HG03280 (cell line): ENCODE measurements at regions not wholly inside any gene's neighbourhood (a gene's known extent, or its start where the extent isn't known, plus 50 kb on each side); places are given as distances from the start of the nearest gene placed in this dataset.

ENCODE experiments used
- ATAC-seq: cut with Tn5 transposase; IDR thresholded peaks from one replicate; pipeline ENCODE4 v1.9.1; 2021; ENCODE audit warnings: mild to moderate bottlenecking, moderate library complexity; ENCODE audit not compliant: unreplicated experiment

DNA sequence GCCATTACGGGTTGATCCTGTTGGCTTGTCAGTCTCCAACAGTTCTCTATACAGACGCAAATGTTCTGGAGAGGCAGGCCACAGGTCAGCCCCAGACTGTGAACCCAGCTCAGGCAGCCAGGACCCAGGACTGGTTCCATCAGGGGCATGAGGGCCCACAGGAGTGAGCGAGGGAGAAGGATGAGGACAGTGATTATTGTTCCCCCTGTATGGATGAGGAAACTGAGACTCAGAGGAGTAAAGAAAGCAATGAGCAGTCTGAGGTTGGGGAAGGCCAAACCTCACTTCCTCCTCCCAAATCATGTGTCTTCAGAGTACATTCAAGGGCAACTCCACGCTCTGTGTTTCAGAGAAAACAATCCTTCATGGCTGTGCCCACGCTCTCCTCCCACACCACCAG, 121.9 kb downstream of the RPLP1 start:
- ATAC-seq = no peak

DNA sequence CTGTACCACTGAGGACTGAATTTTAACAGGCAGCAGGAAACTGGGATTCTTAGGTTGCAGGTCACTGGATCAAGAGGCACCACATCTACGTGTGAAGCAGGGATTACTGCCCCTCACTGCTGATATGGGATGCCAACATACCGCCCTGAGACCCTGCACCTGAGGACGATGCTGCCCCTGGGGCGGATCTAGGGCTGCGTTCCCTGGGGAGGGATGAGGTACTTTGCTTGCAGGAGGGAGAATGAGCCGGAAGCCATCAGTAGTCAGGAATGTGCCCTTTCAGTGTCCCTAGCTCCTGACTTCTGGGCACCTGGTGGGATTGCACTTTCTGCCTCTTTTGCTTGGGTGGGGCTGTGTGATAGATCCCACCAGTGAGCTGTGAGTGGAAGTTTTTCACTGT, 122.8 kb downstream of the RPLP1 start:
- ATAC-seq = no peak

DNA sequence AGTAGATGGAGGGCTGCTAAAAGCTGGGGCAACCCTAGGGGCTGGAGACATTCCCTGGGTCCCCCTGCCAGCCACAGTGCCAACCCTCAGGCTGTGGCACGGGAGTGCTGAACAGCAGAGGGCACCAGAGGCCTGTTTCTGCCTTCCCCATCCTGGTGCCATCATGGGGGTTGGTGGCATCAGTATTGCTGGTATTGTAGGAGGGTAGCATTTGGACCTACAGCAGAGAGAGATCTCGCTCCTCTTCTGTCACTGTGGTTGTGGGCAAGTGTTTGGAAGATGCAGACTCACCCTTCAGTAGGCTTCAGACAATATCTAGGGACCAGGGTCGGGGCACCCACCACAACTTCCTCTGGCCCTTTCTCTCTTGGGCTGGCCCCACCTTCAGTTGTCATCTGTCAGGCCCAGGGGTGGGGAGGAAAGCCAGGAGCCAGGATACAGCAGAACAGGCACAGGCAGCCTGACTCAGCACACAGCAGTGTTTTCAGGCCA, 123.5 kb downstream of the RPLP1 start:
- no peak for ATAC-seq

DNA sequence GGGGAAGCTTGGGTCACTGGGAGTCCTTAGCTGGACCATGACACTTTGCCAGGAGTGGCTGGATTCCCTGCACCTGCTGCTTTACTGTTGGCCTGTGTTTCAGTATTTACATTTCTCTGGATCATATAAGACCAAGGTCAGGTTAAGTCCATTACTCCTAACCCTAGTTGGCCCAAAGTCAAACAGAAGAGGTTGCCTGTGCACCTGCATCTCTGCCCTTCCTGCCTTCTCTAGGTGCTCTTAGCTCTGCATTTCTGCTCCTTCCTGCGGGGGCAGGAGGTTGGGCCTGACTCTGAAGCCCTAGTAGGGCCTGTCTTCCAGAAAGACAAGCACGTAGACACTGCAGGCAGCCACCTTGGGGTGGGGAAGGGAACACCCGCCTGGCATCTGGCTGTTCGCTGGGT, 124.3 kb downstream of the RPLP1 start:
- no peak for ATAC-seq

DNA sequence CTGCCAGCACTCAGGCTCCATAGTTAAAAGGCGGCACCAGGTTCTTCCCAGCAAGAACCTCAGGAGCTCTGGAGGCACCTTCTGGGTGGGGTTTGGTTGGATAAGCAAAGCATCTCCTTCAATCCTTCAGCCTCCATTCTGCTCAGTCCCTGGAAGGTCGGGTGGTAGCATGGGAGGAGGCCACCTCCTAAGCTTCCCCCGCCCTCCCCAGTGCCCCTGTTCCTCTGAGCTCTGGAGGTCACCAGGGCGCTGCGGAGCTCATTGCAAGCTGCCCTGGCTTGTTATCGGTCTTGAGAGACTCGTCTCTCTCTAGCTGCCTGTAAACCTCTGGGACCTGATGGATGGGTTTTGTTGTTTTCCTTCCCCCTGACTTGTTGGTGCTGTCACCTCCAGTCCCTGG, 124.8 kb downstream of the RPLP1 start:
- no peak for ATAC-seq

DNA sequence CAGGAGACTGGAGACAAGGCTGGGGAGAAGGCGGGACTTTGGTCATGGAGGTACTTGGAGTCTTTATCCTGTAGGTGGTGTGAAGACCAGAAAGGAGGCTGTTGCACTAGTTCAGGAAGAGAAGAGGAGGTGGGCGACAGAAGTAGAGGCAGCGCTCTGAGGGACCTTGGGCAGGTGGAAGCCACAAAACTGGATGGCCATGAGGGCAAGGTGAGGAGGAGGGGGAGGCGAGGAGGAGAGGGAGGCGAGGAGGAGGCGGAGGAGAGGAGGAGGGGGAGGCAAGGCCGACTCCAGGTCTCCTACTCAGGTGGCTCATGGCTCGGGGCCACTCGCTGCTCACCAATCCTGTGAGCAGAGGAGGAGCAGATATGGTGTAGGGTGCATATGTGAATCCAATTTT, 125.6 kb downstream of the RPLP1 start:
- ATAC-seq = no peak

DNA sequence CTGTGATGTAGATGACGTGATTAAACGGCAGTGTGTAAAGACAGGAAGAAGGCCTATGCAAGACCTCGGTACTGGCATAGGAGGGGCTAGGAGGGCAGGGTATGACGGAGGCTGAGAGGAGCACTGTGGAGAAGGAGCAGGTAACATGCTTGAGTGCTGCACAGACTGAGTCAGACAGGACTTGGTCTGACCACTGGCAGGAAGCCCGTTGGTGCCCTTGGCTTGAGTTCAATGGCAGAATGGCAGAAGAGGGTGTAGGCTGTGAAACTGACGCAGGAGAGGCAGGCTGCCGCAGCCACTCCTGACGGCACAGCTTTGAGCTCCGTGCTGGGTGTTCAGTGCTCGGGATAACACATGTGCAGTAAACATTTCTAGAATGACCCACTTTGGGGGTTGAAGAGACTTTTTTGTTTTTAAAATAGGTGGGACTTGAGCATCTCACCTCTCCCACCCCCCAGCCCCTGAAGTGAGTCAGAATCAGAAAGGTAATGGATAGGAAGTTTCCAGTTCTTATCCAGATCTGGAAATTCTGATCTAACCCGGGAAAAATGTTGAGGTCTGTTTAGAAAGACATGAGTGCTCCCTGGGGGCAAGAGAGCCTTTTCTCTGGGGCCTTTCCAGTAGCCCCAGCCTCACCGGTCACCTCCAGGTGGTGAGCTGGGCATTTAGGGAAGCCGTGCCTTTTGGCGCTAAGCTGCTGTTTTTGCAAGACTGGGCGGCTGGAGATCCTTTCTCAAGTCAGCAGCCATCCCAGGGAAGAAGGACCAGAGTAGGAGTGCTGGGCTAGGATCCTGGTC, 126.4 kb downstream of the RPLP1 start:
- no peak for ATAC-seq

DNA sequence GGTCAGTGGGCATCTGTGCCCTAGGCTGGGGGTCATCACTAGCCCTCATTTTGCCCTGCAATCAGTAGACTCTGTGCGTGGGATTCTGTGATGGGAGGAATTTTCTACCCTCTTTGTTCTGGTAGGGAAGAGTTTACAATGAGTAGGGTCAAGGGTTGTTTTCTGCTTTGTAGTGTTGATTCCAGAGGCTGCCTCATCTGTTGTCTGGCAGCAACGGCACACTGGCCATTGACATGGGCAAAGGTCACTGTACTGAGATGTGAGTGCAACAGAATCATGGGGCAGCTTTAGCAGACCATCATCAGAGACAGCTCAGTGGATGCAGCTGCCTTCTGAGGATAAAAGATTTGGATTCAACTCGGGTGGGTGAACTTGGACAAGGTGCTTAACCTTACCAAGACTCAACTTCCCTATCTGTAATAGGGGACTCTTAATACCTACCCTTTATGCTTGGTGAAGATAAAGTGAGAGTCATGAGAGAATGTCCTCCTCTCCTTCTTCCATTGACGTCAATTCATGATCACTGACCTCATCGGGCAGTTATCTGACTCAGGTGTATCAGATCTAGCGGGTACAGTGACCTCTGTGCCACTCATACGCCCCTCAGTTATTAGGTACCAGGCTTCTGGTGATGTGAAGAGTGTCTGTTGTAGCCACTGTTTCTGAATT, 127.5 kb downstream of the RPLP1 start:
- ATAC-seq = no peak

DNA sequence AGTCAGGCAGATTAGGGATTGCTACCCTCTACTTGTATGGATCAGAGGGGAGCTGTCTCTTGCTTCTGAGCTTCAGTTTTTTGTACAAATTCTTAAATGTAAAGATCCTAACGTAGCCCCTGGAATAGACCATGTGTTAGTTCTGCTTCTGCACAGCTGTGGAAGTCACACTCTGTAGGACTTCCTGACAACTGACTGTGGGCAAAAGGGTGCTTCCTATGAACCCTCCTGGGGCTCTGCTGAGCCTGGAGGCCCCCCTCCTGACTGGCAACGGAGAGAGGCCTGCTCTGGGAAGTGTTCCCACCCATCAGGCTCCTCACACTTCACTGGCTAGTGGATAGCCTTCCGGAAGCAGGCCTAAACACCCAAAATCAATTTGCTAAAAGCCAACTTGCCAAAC, 131.0 kb downstream of the RPLP1 start:
- no peak for ATAC-seq

DNA sequence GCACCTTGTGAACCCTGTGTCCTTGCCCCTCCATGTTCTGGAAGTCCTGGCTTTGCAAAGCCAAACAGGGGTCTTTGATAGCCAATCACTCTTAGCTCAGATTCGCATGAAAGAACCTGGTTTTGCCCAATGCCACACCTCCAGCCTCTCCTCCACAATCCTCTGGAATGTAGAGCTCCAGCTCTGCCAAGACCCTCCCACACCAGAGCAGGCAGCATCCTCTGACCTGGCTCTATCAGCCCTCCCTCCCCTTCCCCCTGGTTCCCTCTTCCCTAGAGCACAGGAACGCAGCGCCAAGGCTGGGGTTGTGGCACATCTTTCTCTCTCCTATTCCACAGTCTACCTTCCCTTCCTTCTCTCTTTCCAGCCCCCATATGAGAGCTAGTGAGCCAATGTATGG, 133.3 kb downstream of the RPLP1 start:
- no peak for ATAC-seq

DNA sequence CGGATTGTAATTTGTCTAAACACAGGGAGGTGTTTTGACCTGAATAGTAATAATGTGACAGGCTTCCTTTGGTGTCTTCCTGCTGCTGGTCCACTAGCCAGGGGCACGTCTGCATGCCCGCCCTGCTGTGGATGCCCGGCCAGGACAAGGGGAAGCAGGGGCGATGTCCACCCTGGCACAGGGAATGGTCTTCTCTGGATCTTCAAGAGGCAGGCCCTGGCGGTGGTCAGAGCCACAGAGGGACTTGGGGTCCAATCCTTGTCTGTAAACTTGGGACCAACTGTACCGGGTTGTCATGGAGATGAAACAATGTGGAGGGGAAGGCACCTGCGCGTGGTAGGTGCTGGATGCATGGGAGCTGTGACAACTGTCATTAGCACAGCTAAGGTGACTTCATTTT, 134.1 kb downstream of the RPLP1 start:
- no peak for ATAC-seq

DNA sequence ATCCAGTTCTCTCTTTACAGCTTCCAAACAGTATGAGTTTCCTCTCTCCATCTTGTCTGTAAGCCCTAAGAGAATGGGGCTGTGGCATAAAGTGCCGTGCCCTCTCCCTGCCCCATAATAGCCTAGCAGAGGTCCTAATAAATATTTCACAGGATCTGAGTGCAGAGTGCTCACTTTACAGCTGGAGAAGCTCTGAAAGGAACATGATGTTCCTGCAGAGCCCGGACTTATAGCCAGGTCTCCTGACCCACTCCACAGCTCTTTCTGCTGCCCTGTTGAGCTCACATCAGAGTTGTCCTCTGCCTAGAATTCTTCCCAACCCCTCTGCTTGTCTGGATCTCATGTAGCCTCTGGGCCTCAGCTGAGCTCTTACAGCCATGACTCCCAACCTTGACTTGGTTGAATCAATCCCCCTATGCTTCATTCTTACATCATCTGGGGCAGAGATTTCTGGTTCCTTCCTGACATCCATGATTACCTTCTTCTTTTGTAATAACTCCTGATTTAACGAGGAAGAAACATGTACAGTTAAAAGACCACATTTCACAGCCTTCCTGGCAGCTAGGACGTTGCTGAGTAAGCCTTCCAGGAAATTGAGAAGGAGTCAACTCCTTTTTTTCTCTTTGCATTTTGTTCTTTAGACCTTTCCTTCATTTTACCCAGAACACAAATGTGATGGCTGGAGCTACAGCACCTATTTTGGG, 135.3 kb downstream of the RPLP1 start:
- no peak for ATAC-seq

DNA sequence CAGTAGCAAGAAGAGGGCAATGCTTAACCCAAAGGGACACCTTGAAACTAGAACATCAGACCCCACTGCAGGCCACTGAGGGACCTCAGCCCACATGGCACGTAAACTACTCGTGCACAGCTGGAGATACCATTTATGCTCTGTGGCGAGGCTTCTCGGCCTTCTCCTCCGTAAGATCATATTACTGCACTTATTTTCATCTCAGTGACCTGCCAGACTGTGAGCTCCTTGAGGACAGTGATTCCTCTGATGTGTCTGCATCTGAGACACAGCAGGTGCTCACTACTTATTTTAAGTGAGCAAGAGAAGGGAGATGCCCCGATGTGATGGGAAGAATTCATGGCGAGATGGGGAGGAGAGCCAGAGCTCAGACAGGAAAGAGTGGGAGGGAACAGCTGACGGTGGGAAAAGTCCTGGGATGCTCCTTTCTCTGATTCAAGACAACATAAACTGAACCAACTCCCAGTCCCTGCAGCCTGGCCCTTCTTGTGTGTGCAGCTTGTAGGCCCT, 137.6 kb downstream of the RPLP1 start:
- ATAC-seq = no peak

DNA sequence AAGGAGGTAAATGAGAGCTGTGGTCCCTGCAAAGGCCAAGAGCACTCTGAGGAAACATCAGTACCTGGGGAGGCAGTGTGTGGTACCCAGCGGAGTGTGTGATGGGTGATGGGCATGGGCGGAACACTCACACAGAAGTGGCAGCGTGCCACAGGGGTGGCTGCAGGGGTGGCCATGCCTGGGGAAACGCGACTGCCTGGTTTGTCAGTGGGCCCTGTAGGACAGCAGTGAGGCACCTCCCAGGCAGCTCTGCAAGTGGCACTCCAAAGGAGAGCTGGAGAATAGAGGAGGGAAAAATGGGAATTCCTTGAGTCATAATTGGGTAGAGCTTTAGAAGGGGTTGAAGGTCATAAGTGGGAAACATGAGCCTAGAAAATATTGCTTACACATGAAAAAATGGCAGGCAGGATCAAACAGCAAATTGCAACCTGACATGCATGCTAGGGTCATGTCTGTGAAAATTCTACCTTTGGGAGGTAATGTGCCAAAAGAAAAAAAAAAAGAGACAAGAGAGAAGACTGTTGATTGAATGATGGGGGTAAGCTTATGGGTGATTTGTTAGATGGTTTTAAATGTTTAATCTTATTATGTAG, 138.4 kb downstream of the RPLP1 start:
- ATAC-seq = no peak

DNA sequence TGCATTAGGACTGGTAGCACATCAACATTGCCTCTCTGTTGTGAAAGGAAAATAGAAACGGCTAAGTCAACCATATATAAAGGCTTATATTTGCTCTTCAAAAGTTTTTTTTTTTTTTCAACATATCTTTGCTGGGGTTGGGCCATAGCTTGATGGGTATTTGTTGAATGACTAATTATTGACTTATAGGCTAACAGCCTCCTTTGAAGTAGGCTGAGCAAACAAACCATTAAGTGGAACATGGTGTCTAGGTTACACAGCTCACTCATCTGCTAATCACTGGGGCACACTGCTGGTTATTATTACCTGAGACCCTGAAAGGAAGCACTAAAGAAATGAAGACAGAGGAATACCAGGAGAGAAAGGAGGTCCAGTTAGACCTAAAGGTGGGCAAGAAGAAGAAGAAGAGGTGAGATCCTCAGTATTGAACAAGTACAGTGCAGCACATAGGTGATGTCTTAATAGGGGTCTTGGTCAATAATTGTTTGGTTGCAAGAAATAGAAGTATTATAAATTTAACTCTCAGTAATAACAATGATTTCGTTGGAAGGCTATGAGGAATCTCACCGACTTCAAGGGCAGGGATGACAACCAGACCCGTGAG, 139.4 kb downstream of the RPLP1 start:
- ATAC-seq = no peak

DNA sequence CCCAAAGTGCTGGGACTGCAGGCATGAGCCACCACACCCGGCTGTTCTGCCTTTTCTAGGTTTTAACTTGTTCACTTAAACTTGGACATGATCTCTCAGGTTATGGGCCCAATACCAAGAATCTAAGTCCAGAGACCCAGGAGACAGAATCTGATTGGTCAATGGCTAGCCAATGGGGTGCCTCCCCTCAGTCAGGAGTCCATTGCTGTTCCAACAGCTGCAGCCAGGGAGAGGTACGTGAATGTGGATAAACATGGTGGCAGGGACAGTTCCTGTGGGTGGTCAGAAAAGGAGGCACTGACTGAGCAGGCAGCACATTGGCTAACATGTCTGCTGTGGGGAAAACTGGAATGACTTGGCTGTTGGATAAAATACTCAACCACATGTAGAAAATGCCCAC, 140.3 kb downstream of the RPLP1 start:
- ATAC-seq = no peak

DNA sequence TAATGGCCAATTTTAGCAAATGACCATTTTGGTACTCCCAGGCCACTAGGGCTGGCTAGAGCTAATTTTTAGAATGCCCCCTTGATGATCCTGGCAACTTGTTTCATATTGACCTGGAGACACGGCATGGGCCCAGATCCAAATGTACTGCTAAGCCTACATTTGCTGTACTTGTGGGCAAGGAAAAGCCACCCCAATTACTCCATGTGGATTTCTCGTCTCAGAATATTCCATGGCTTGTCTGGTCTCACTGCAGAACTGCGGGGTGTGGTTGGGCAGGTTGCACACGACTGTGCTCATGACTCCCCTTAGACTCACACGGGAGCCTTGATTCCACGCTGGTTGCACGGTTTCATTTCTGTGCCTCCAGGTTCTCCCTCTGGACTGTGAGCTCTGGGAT, 140.9 kb downstream of the RPLP1 start:
- no peak for ATAC-seq

DNA sequence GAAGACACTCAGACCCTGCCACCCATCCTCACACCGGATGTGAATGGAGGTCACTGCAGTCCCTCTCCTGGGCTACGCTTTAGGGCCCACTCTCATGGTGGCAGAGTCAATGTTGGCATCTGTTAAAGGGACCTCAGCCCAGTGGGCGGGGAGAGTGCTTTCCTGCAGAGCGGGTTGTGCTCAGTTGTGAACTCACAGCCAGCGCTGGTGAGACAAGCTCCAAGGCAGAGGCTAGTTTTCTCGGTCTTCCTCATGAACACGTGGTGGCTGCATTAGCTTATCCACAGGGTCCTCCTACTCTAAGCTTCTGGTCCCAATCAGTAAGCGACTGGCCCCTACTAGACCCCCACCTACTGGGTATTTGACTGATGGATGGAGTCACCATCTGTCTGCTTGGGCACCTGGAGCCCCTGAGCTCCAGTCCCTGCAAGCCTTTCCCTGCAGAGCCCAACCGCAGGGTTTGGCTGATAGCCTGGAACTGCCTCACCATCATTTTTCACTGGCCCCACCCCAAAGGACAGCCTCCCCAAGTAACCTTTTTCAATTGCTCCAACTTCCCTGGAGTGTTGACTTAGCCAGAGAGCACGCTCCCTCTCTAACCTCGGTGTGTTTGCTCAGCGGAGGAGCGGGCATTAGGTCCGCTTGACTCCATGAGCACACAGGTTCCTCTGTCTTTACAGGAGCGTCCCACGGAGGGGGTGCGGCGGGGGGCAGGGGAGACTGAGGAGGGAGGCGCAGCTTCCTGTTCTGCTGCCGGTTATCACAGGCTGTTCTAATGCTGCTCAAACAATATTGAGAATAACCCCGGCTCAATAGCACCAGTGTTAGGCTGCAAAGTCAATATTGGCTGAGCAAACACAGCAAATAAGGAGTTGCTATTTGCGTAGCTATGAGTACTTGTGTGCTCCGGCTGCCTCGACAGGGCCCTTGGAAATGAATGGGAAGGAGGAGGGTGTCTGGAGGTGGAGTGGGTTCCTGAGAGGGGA, 141.7 kb downstream of the RPLP1 start:
- ATAC-seq = no peak

DNA sequence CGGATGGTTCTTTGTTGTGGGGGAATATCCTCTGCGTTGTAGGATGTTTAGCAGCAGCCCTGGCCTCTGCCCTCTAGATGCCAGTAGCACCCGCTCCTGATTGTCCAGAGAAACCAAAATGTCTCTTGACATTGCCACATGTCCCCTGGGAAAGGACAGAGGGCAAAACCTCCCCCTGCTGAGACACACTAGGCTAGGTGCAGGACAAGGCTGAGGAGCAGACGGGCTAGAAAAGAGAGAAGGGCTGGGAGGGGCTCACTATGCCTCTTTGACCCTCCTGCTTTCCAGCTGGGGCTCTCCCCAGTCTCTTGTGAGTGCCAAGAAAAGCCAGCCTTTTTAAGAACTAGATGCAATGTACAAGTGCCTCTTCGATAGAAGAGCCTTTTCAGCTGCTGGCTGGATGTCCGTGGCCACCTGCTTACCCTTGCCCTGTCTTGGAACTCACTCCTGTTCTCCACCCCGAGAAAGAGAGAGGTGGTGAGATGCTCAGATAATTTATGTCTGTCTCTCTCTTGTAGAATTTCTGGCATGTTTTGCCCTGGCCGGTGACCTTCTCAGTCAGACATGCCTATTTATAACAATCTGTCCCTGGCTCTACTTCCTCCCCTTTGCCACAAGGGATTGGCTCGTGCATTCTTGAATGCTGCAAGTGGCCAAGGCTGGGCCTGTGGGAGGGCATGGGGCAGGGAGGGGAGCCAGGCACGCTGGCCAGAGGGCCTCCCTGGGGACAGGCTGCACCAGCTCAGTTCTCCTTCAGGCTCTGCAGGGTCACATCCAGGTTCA, 142.6 kb downstream of the RPLP1 start:
- no peak for ATAC-seq
